ENCODE measurements at regions not wholly inside any gene's neighbourhood (a gene's known extent, or its start where the extent isn't known, plus 50 kb on each side); places are given as distances from the start of the nearest gene placed in this dataset.

GRCh38 chr5:124276166-124276565 lies 470.3 kb downstream of the ZNF608 start:
- Histone ChIP-seq H3K4me1 (ENCODE audit: control insufficient read depth in 1 of 2, insufficient read depth in 2 of 2, low read length in 2 of 2) (no peaks in the 10 kb centered on the region), H3K9ac (ENCODE audit: insufficient read depth, low read length, poor library complexity, severe bottlenecking) (no peak overlapping the region), H3K27ac (ENCODE audit: low read depth in 1 of 2, low read length in 2 of 2) (no peak overlapping the region), H3K27me3 (ENCODE audit: control insufficient read depth in 2 of 2, insufficient read depth in 2 of 2, low read length in 2 of 2) (no peaks in the 10 kb centered on the region), H2AFZ (ENCODE audit: insufficient read depth, low read depth, low read length, poor library complexity, severe bottlenecking) (no peak overlapping the region), H3K4me2 (replicated peaks; ENCODE audit: extremely low read depth, low read length, poor library complexity, severe bottlenecking) (no peak overlapping the region), H3K9me3 (replicated peaks in 1 of 2; ENCODE audit: control insufficient read depth in 1 of 2, insufficient read depth in 1 of 2, low read length in 2 of 2) (no peaks in the 10 kb centered on the region), H3K36me3 (replicated peaks in 1 of 2; ENCODE audit: control insufficient read depth in 1 of 2, insufficient read depth in 2 of 2, low read length in 2 of 2) (no peaks in the 10 kb centered on the region), H4K20me1 (ENCODE audit: insufficient read depth, low read length) (no peaks in the 10 kb centered on the region), H3K4me3 (replicated peaks in 1 of 3; ENCODE audit: low read depth in 2 of 3, low read length in 3 of 3) (no peak overlapping the region), H3K79me2 (ENCODE audit: insufficient read depth, low read length) (no peaks in the 10 kb centered on the region)
- intact Hi-C loops (cut with micrococcal nuclease), result no loop called here
- TF ChIP-seq, protein P1, sequence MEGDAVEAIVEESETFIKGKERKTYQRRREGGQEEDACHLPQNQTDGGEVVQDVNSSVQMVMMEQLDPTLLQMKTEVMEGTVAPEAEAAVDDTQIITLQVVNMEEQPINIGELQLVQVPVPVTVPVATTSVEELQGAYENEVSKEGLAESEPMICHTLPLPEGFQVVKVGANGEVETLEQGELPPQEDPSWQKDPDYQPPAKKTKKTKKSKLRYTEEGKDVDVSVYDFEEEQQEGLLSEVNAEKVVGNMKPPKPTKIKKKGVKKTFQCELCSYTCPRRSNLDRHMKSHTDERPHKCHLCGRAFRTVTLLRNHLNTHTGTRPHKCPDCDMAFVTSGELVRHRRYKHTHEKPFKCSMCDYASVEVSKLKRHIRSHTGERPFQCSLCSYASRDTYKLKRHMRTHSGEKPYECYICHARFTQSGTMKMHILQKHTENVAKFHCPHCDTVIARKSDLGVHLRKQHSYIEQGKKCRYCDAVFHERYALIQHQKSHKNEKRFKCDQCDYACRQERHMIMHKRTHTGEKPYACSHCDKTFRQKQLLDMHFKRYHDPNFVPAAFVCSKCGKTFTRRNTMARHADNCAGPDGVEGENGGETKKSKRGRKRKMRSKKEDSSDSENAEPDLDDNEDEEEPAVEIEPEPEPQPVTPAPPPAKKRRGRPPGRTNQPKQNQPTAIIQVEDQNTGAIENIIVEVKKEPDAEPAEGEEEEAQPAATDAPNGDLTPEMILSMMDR (IDR thresholded peaks at IDR 0.05), result no peak
- Mint-ChIP-seq H3K27ac (no peak overlapping the region), H3K36me3 (no peaks in the 10 kb centered on the region), H3K4me3 (no peak overlapping the region), H3K4me1 (no peaks in the 10 kb centered on the region), H3K27me3 (ENCODE audit: low read depth in 3 of 3) (no peaks in the 10 kb centered on the region), H3K9me3 (peaks cover 0 to 16% (median 9%) of the 10 kb centered on the region in 7 donors)
- DNase-seq, result no peak
- no CpG with 5 or more reads among the region's 3 CpGs for WGBS (ENCODE audit: insufficient coverage)

DNA sequence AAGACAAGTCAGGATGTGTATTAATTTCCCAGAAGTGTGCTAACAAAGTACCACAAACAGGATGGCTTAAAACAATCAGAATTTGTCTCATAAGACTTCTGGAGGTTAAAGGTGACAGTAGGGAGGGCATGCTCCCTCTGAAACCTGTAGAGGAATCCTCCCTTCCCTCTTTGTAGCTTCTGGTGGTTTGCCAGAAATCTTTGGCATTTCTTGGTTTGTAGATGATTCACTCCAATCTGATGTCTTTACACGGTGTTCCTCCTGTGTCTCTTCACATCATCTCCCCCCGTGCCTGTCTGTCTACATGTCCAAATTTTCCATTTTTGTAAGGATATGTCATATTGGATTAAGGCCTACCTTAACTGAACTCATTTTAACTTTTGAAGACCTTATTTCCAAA lies 471.5 kb downstream of the ZNF608 start:
- Histone ChIP-seq H3K9me3 (replicated peaks in 1 of 2; ENCODE audit: control insufficient read depth in 1 of 2, insufficient read depth in 1 of 2, low read length in 2 of 2) (no peaks in the 10 kb centered on the region), H3K4me3 (replicated peaks in 1 of 3; ENCODE audit: low read depth in 2 of 3, low read length in 3 of 3) (no peak overlapping the region), H2AFZ (ENCODE audit: insufficient read depth, low read depth, low read length, poor library complexity, severe bottlenecking) (no peak overlapping the region), H3K9ac (ENCODE audit: insufficient read depth, low read length, poor library complexity, severe bottlenecking) (no peak overlapping the region), H3K27ac (ENCODE audit: low read depth in 1 of 2, low read length in 2 of 2) (no peak overlapping the region), H3K36me3 (replicated peaks in 1 of 2; ENCODE audit: control insufficient read depth in 1 of 2, insufficient read depth in 2 of 2, low read length in 2 of 2) (no peaks in the 10 kb centered on the region), H3K27me3 (ENCODE audit: control insufficient read depth in 2 of 2, insufficient read depth in 2 of 2, low read length in 2 of 2) (no peaks in the 10 kb centered on the region), H4K20me1 (ENCODE audit: insufficient read depth, low read length) (no peaks in the 10 kb centered on the region), H3K4me1 (ENCODE audit: control insufficient read depth in 1 of 2, insufficient read depth in 2 of 2, low read length in 2 of 2) (no peaks in the 10 kb centered on the region), H3K79me2 (ENCODE audit: insufficient read depth, low read length) (no peaks in the 10 kb centered on the region), H3K4me2 (replicated peaks; ENCODE audit: extremely low read depth, low read length, poor library complexity, severe bottlenecking) (no peak overlapping the region)
- no CpG with 5 or more reads among the region's 2 CpGs for WGBS (ENCODE audit: insufficient coverage)
- no peak for DNase-seq
- Mint-ChIP-seq H3K4me3 (no peak overlapping the region), H3K9me3 (peaks cover 0 to 16% (median 7%) of the 10 kb centered on the region in 7 donors), H3K36me3 (no peaks in the 10 kb centered on the region), H3K27me3 (ENCODE audit: low read depth in 3 of 3) (no peaks in the 10 kb centered on the region), H3K27ac (no peak overlapping the region), H3K4me1 (no peaks in the 10 kb centered on the region)
- intact Hi-C loops (cut with micrococcal nuclease), result no loop called here
- TF ChIP-seq, protein P1 (IDR thresholded peaks at IDR 0.05), result no peak

Measured in CD14-positive monocyte (primary cell).